K562 (cell line): ENCODE measurements at regions not wholly inside any gene's neighbourhood (a gene's known extent, or its start where the extent isn't known, plus 50 kb on each side); places are given as distances from the start of the nearest gene placed in this dataset.

ENCODE experiments used
- ATAC-seq: fragments of 200-7000 bp; cut with Tn5 transposase; 3 replicates; pipeline ENCODE4 v1.9.1; 2020; ENCODE audit warnings: moderate library complexity
- BruUV-seq: library from RNA; stranded (reverse); fragments of 400-500 nt; replicated peaks from 2 replicates; lab custom pipeline; 2021; lab: Mats Ljungman, UMichigan
- CTCF ChIA-PET: fragments of 300-600 bp; formaldehyde crosslinking; extraction: SDS; loops from one replicate; lab custom pipeline; 2021; ENCODE audit warnings: low intra/inter-chr PET ratio; lab: Yijun Ruan, JAX
- POLR2A ChIA-PET: fragments of 300-600, 350-650 bp; sonication (Branson Sonifier 250); formaldehyde crosslinking; extraction: SDS; loops from one replicate; lab custom pipeline; 2021; ENCODE audit warnings: antibody characterized with exemption, inconsistent platforms; lab: Yijun Ruan, JAX
- DNase-seq, 4 experiments: peaks; one replicate each; pipeline versions ENCODE4 v3.0.0 to v3.0.0-alpha.2; 2011 to 2018; ENCODE audit warnings: low spot score in 3 of 4, mixed read lengths in 3 of 4; ENCODE audit errors: extremely low read depth in 1 of 4
- FAIRE-seq: peaks from 2 replicates; lab custom pipeline; 2011; peaks lifted over from hg19 to GRCh38; lab: Jason Lieb, UNC
- H2AFZ ChIP-seq: 2 replicates; pipeline ENCODE4 v1.6.0; 2011; ENCODE audit warnings: low read depth, low read length, control low read depth, inconsistent platforms
- H3K27ac ChIP-seq: fragments of 200-600 bp; 3 replicates; pipeline ENCODE4 v1.8.0; 2011; ENCODE audit warnings: low read depth, mild to moderate bottlenecking, control low read depth, inconsistent platforms, low read length, moderate library complexity, mixed read lengths; ENCODE audit errors: extremely low read depth
- H3K27me3 ChIP-seq, 2 experiments: fragments of 300-600 bp in 1 of 2; 2 replicates in 1 of 2; 3 replicates in 1 of 2; pipeline versions ENCODE4 v1.6.0 to v1.8.0; 2011; ENCODE audit warnings: inconsistent platforms in 2 of 2, low read length in 2 of 2, mild to moderate bottlenecking in 1 of 2, mixed read lengths in 1 of 2, moderate library complexity in 1 of 2; ENCODE audit not compliant: control insufficient read depth in 2 of 2, insufficient read depth in 2 of 2
- H3K36me3 ChIP-seq: fragments of 300-600 bp; 3 replicates; pipeline ENCODE4 v1.8.0; 2011; ENCODE audit warnings: mild to moderate bottlenecking, low read length, inconsistent platforms; ENCODE audit not compliant: control insufficient read depth, insufficient read depth
- H3K4me1 ChIP-seq, 2 experiments: fragments of 200-600 bp in 1 of 2; replicated peaks in 1 of 2; 2 replicates in 1 of 2; 3 replicates in 1 of 2; pipeline versions ENCODE4 v1.5.1 to v1.8.0; 2011; ENCODE audit warnings: inconsistent platforms in 2 of 2, low read length in 2 of 2, mild to moderate bottlenecking in 1 of 2, mixed read lengths in 1 of 2, moderate library complexity in 1 of 2; ENCODE audit not compliant: control insufficient read depth in 2 of 2, insufficient read depth in 2 of 2
- H3K4me2 ChIP-seq: 2 replicates; pipeline ENCODE4 v1.6.1; 2011; ENCODE audit warnings: low read length, control low read depth, inconsistent platforms, mixed read lengths; ENCODE audit not compliant: insufficient read depth
- H3K4me3 ChIP-seq: fragments of 200-600 bp; sonication (generic), shearing (Covaris generic); 2 replicates; pipeline ENCODE4 v1.5.1; 2016; ENCODE audit warnings: control low read depth, inconsistent platforms
- H3K79me2 ChIP-seq: fragments of 200-600 bp; 3 replicates; pipeline ENCODE4 v1.8.0; 2011; ENCODE audit warnings: low read length, inconsistent platforms; ENCODE audit not compliant: control insufficient read depth, insufficient read depth
- H3K9ac ChIP-seq, 2 experiments: 2 replicates each; pipeline versions ENCODE4 v1.6.0 to v1.6.1; 2011; ENCODE audit warnings: low read depth in 2 of 2, low read length in 2 of 2, control low read depth in 1 of 2, inconsistent platforms in 1 of 2, mild to moderate bottlenecking in 1 of 2, mixed read lengths in 1 of 2; ENCODE audit not compliant: insufficient read depth in 1 of 2
- H3K9me1 ChIP-seq: one replicate; pipeline ENCODE4 v1.6.0; 2011; ENCODE audit warnings: inconsistent platforms, mild to moderate bottlenecking, low read length, moderate library complexity; ENCODE audit not compliant: control insufficient read depth, insufficient read depth
- H3K9me3 ChIP-seq: replicated peaks from 2 replicates; pipeline ENCODE4 v1.5.1; 2011; ENCODE audit warnings: low read depth, low read length, inconsistent platforms; ENCODE audit not compliant: control insufficient read depth, insufficient read depth
- H4K20me1 ChIP-seq: replicated peaks from 2 replicates; pipeline ENCODE4 v1.6.1; 2011; ENCODE audit warnings: low read length, inconsistent platforms, mixed read lengths; ENCODE audit not compliant: control insufficient read depth, insufficient read depth
- BCL6 ChIP-seq: fragments of 250-450 bp; sonication (Bioruptor Pico); IDR thresholded peaks from 2 replicates; pipeline ENCODE4 v1.4.0; 2020
- GABPB1 ChIP-seq: sonication (generic); formaldehyde crosslinking; IDR thresholded peaks from 2 replicates; pipeline ENCODE4 v1.8.0; 2022; ENCODE audit warnings: mild to moderate bottlenecking, missing genetic modification reagents
- HSF4 ChIP-seq: fragments of 250-450 bp; sonication (Bioruptor Pico); IDR thresholded peaks from 2 replicates; pipeline ENCODE4 v2.1.2; 2022; ENCODE audit warnings: mild to moderate bottlenecking, moderate library complexity, borderline replicate concordance
- KHSRP ChIP-seq: fragments of 450-650 bp; IDR thresholded peaks from 2 replicates; pipeline ENCODE4 v1.6.1; 2017
- LARP7 ChIP-seq: fragments of 450-650 bp; IDR thresholded peaks from 2 replicates; pipeline ENCODE4 v1.6.1; 2016
- LCOR ChIP-seq: sonication (generic); formaldehyde crosslinking; IDR thresholded peaks from 2 replicates; pipeline ENCODE4 v1.8.0; 2022; ENCODE audit warnings: mild to moderate bottlenecking, missing genetic modification reagents
- NCOA2 ChIP-seq, 2 experiments: fragments of 450-650 bp; IDR thresholded peaks; 2 replicates each; pipeline ENCODE4 v1.6.1; 2018; ENCODE audit warnings: mild to moderate bottlenecking in 2 of 2, moderate library complexity in 1 of 2; ENCODE audit not compliant: partially characterized antibody in 2 of 2
- NR1H2 ChIP-seq: sonication (generic); formaldehyde crosslinking; IDR thresholded peaks from 2 replicates; pipeline ENCODE4 v1.4.0; 2020; ENCODE audit warnings: mild to moderate bottlenecking, missing genetic modification reagents
- PHB2 ChIP-seq: fragments of 450-650 bp; IDR thresholded peaks from 2 replicates; pipeline ENCODE4 v1.6.1; 2017; ENCODE audit warnings: low read depth
- RAD21 ChIP-seq, 2 experiments: fragments of 250-450 bp in 1 of 2; fragments of 450-650 bp in 1 of 2; sonication (Bioruptor Pico) in 1 of 2; formaldehyde crosslinking in 1 of 2; IDR thresholded peaks in 1 of 2; conservative IDR thresholded peaks in 1 of 2; 2 replicates each; pipeline versions ENCODE4 v1.4.0 to v1.8.0; 2020 to 2022; ENCODE audit warnings: mild to moderate bottlenecking in 2 of 2, moderate library complexity in 1 of 2
- RBM39 ChIP-seq: fragments of 200-400 bp; formaldehyde crosslinking; optimal IDR thresholded peaks from 2 replicates; pipeline ENCODE3; 2018; ENCODE audit warnings: low read depth, low read length
- SMARCB1 ChIP-seq: IDR thresholded peaks from 2 replicates; pipeline ENCODE4 v1.6.1; 2011; ENCODE audit warnings: improper control_type of control experiment, low read depth; ENCODE audit not compliant: insufficient read length
- ZNF143 ChIP-seq: sonication (generic); formaldehyde crosslinking; IDR thresholded peaks from 2 replicates; pipeline ENCODE4 v1.9.0; 2022; ENCODE audit warnings: mild to moderate bottlenecking, missing genetic modification reagents
- ZNF644 ChIP-seq: fragments of 200-800 bp; sonication (Bioruptor generic); IDR thresholded peaks from 2 replicates; pipeline ENCODE4 v1.6.1; 2016; ENCODE audit warnings: low read depth, missing genetic modification characterization, missing compliant biosample characterization
- WGBS: fragments of 100-300 bp; shearing (Covaris generic); methylation state at CpG from one replicate; pipeline ENCODE4 v1.1.6; 2016; ENCODE audit warnings: low coverage, mixed read lengths; ENCODE audit not compliant: insufficient coverage; ENCODE audit errors: missing lambda C conversion rate; 5-methylcytosine and 5-hydroxymethylcytosine counted together
- in situ Hi-C: fragments of 300-500 bp; cut with MboI; formaldehyde crosslinking; loops from 4 replicates; pipeline ENCODE4 v1.15.0; 2018; ENCODE audit warnings: inconsistent platforms, mixed read lengths
- intact Hi-C: fragments of 100-400 bp; cut with micrococcal nuclease; formaldehyde crosslinking; loops from 2 replicates; pipeline ENCODE4 v1.14.2; 2022
- TF ChIP-seq, protein P1 (sequence below): fragments of 250-450 bp; sonication (Bioruptor Pico); IDR thresholded peaks from 2 replicates; pipeline ENCODE4 v1.9.0; 2021; ENCODE audit warnings: mild to moderate bottlenecking
- TF ChIP-seq, protein P2 (sequence below): IDR thresholded peaks from 2 replicates; pipeline ENCODE4 v1.6.1; 2011; ENCODE audit not compliant: insufficient read length; ENCODE audit errors: extremely low read depth
- TF ChIP-seq, protein P3 (sequence below): fragments of 250-450 bp; sonication (Bioruptor Pico); IDR thresholded peaks from 2 replicates; pipeline ENCODE4 v1.8.0; 2021; ENCODE audit warnings: mild to moderate bottlenecking, moderate library complexity
- TF ChIP-seq, protein P4 (sequence below): IDR thresholded peaks from 2 replicates; pipeline ENCODE4 v1.6.1; 2014; ENCODE audit warnings: antibody characterized with exemption

DNA sequence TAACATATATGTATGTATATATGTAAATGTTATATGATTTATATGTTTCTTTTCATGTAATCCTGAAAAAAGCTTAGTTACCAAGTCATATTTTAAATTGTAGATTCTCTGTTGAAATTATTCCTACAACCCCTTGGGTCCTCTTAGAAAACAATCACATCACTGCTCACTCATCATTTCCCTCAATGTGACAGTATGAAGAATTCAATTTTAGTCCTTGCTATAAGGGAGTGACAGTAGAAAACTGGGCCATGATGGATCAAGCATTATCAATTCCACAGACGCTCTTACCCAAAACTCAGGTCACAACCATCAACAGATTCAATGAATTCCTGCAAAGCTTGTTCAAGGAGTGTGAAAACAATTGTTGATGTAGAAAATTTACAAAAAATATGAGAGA, 1389.5 kb upstream of the ACVR2A start:
- no peaks in the 10 kb centered on the region for H3K36me3 ChIP-seq
- WGBS, result 0% methylated on average over 1 of the region's 1 CpG
- H3K9me3 ChIP-seq, result no peaks in the 10 kb centered on the region; the same call in none of the 2 replicates
- H3K4me3 ChIP-seq, result no peak overlapping the region
- H2AFZ ChIP-seq, result no peak overlapping the region
- H4K20me1 ChIP-seq, result no peaks in the 10 kb centered on the region
- H3K79me2 ChIP-seq, result no peaks in the 10 kb centered on the region
- no peak overlapping the region for H3K9ac ChIP-seq
- in situ Hi-C loops, result no loop called here
- H3K27me3 ChIP-seq, result no peaks in the 10 kb centered on the region
- FAIRE-seq (no peak), DNase-seq (no peak), ATAC-seq (no peak)
- TF ChIP-seq NR1H2 (CRISPR knock-in tag) (no peak), ZNF644 (no peak), PHB2 (no peak), ZNF143 (no peak), NCOA2 (IDR thresholded peaks at IDR 0.05; ENCODE audit: partially characterized antibody in 2 of 2) (no peak), BCL6 (CRISPR knock-in tag) (no peak), RBM39 (no peak), HSF4 (no peak), KHSRP (no peak), RAD21 (CRISPR knock-in tag; conservative IDR thresholded peaks at IDR 0.05 in 1 of 2, IDR thresholded peaks at IDR 0.05 in 1 of 2) (no peak), LCOR (CRISPR knock-in tag) (no peak), GABPB1 (CRISPR knock-in tag) (no peak), SMARCB1 (no peak), LARP7 (no peak)
- TF ChIP-seq, protein P1, sequence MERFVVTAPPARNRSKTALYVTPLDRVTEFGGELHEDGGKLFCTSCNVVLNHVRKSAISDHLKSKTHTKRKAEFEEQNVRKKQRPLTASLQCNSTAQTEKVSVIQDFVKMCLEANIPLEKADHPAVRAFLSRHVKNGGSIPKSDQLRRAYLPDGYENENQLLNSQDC, result no peak
- TF ChIP-seq, protein P2, sequence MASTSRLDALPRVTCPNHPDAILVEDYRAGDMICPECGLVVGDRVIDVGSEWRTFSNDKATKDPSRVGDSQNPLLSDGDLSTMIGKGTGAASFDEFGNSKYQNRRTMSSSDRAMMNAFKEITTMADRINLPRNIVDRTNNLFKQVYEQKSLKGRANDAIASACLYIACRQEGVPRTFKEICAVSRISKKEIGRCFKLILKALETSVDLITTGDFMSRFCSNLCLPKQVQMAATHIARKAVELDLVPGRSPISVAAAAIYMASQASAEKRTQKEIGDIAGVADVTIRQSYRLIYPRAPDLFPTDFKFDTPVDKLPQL, result no peak
- TF ChIP-seq, protein P3, sequence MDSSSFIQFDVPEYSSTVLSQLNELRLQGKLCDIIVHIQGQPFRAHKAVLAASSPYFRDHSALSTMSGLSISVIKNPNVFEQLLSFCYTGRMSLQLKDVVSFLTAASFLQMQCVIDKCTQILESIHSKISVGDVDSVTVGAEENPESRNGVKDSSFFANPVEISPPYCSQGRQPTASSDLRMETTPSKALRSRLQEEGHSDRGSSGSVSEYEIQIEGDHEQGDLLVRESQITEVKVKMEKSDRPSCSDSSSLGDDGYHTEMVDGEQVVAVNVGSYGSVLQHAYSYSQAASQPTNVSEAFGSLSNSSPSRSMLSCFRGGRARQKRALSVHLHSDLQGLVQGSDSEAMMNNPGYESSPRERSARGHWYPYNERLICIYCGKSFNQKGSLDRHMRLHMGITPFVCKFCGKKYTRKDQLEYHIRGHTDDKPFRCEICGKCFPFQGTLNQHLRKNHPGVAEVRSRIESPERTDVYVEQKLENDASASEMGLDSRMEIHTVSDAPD, result no peak
- TF ChIP-seq, protein P4, sequence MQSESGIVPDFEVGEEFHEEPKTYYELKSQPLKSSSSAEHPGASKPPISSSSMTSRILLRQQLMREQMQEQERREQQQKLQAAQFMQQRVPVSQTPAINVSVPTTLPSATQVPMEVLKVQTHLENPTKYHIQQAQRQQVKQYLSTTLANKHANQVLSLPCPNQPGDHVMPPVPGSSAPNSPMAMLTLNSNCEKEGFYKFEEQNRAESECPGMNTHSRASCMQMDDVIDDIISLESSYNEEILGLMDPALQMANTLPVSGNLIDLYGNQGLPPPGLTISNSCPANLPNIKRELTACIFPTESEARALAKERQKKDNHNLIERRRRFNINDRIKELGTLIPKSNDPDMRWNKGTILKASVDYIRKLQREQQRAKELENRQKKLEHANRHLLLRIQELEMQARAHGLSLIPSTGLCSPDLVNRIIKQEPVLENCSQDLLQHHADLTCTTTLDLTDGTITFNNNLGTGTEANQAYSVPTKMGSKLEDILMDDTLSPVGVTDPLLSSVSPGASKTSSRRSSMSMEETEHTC, result no peak
- no TSS peak for BruUV-seq
- intact Hi-C loops, result no loop called here
- no peak overlapping the region for H3K4me2 ChIP-seq
- POLR2A ChIA-PET, result no interaction called here
- CTCF ChIA-PET, result no interaction called here
- no peaks in the 10 kb centered on the region for H3K9me1 ChIP-seq
- no peak overlapping the region for H3K27ac ChIP-seq
- no peaks in the 10 kb centered on the region for H3K4me1 ChIP-seq
